Naive thymus-derived CD4-positive, alpha-beta T cell (primary cell): ENCODE measurements at regions not wholly inside any gene's neighbourhood (a gene's known extent, or its start where the extent isn't known, plus 50 kb on each side); places are given as distances from the start of the nearest gene placed in this dataset.
"Not testable (repeated sequence)": the region's sequence is repeated elsewhere in the genome, so short reads cannot be mapped to it uniquely, and the experiment has no call there.

ENCODE experiments used
- ATAC-seq: fragments of 150-1000 bp; cut with Tn5 transposase; 2 replicates; pipeline ENCODE4 v1.10.0; 2021; ENCODE audit warnings: mild to moderate bottlenecking, moderate library complexity
- CTCF ChIA-PET: fragments of 350-600 bp; sonication (Branson Sonifier 250); formaldehyde crosslinking; loops from one replicate; lab custom pipeline; 2021; ENCODE audit warnings: antibody characterized with exemption; lab: Charles Lee
- POLR2A ChIA-PET: fragments of 350-600 bp; sonication (Branson Sonifier 250); formaldehyde crosslinking; loops from one replicate; lab custom pipeline; 2021; ENCODE audit warnings: antibody characterized with exemption, inconsistent platforms; lab: Charles Lee
- DNase-seq, 9 donors: peaks; one replicate each; pipeline versions ENCODE4 v3.0.0 to v3.0.0-alpha.2; 2020 to 2022; ENCODE audit warnings: mixed read lengths in 1 of 9
- H3K27ac ChIP-seq: one replicate; pipeline ENCODE4 v1.7.0; 2013; ENCODE audit warnings: mild to moderate bottlenecking, low read depth, low read length, moderate library complexity
- H3K27me3 ChIP-seq, 2 donors: one replicate each; pipeline ENCODE4 v1.7.0; 2013; ENCODE audit warnings: low read length in 2 of 2, mild to moderate bottlenecking in 2 of 2, moderate library complexity in 2 of 2; ENCODE audit not compliant: control insufficient read depth in 2 of 2, insufficient read depth in 2 of 2
- H3K36me3 ChIP-seq, 3 experiments: 1 replicate in 2 of 3; 2 replicates in 1 of 3; pipeline ENCODE4 v1.7.0; 2013; ENCODE audit warnings: low read length in 3 of 3, mild to moderate bottlenecking in 3 of 3, moderate library complexity in 1 of 3; ENCODE audit not compliant: insufficient read depth in 3 of 3, control insufficient read depth in 2 of 3
- H3K4me1 ChIP-seq, 2 donors: one replicate each; pipeline ENCODE4 v1.7.0; 2013; ENCODE audit warnings: low read length in 2 of 2, mild to moderate bottlenecking in 2 of 2, moderate library complexity in 1 of 2; ENCODE audit not compliant: control insufficient read depth in 2 of 2, insufficient read depth in 2 of 2
- H3K4me3 ChIP-seq: 2 replicates; pipeline ENCODE4 v1.7.0; 2013; ENCODE audit warnings: mild to moderate bottlenecking, low read length
- H3K9me3 ChIP-seq, 3 experiments: 1 replicate in 2 of 3; 2 replicates in 1 of 3; pipeline ENCODE4 v1.7.0; 2013; ENCODE audit warnings: low read length in 3 of 3; ENCODE audit not compliant: control insufficient read depth in 2 of 3
- H3K27ac Mint-ChIP-seq, 9 donors: one replicate each; pipeline ENCODE4 v1.8.0; 2020 to 2022; ENCODE audit warnings: mixed read lengths in 9 of 9, mild to moderate bottlenecking in 8 of 9, moderate library complexity in 5 of 9, inconsistent platforms in 2 of 9
- H3K27me3 Mint-ChIP-seq, 5 donors: one replicate each; pipeline ENCODE4 v1.8.0; 2021 to 2022; ENCODE audit warnings: mixed read lengths in 5 of 5, mild to moderate bottlenecking in 1 of 5
- H3K36me3 Mint-ChIP-seq, 5 donors: one replicate each; pipeline ENCODE4 v1.8.0; 2020 to 2022; ENCODE audit warnings: mixed read lengths in 5 of 5, mild to moderate bottlenecking in 3 of 5, inconsistent platforms in 1 of 5
- H3K4me1 Mint-ChIP-seq, 7 donors: one replicate each; pipeline ENCODE4 v1.8.0; 2020 to 2022; ENCODE audit warnings: mixed read lengths in 7 of 7, mild to moderate bottlenecking in 3 of 7, inconsistent platforms in 1 of 7
- H3K4me3 Mint-ChIP-seq, 10 donors: one replicate each; pipeline ENCODE4 v1.8.0; 2020 to 2022; ENCODE audit warnings: mild to moderate bottlenecking in 10 of 10, mixed read lengths in 10 of 10, moderate library complexity in 6 of 10, inconsistent platforms in 2 of 10
- H3K9me3 Mint-ChIP-seq, 11 donors: one replicate each; pipeline ENCODE4 v1.8.0; 2020 to 2022; ENCODE audit warnings: mixed read lengths in 11 of 11, mild to moderate bottlenecking in 4 of 11, inconsistent platforms in 1 of 11, moderate library complexity in 1 of 11
- intact Hi-C, 2 donors: fragments of 100-400 bp; cut with micrococcal nuclease; formaldehyde crosslinking; loops; one replicate each; pipeline ENCODE4 v1.15.1; 2023

- ChIA-PET CTCF (no interaction called here), POLR2A (no interaction called here)
- Mint-ChIP-seq H3K27ac (no peak overlapping the region), H3K27me3 (peaks cover 0 to 3% (median 0%) of the 10 kb centered on the region in 5 donors), H3K9me3 (no peaks in the 10 kb centered on the region), H3K4me3 (no peak overlapping the region), H3K36me3 (no peaks in the 10 kb centered on the region), H3K4me1 (no peaks in the 10 kb centered on the region)
- no peaks in the 10 kb centered on the region for H3K9me3 ChIP-seq
- no peaks in the 10 kb centered on the region for H3K27me3 ChIP-seq
- intact Hi-C loops: no loop called here
- H3K4me1 ChIP-seq: no peaks in the 10 kb centered on the region
- H3K36me3 ChIP-seq: no peaks in the 10 kb centered on the region
- no peak overlapping the region for H3K27ac ChIP-seq
- peak; percentile 6 for ATAC-seq
- no peak for DNase-seq
- no peak overlapping the region for H3K4me3 ChIP-seq
Observed at GRCh38 chr14:105709281-105710118, 183.1 kb downstream of the TMEM121 start.

- CTCF ChIA-PET: no interaction called here
- DNase-seq: no peak
- no peak overlapping the region for H3K27ac ChIP-seq
Observed at GRCh38 chr14:105710119-105711043, 184.0 kb downstream of the TMEM121 start.

GRCh38 chr14:105711044-105711620 is 184.7 kb downstream of the TMEM121 start:
- H3K4me3 Mint-ChIP-seq: no peak overlapping the region
- Histone ChIP-seq H3K27me3 (no peaks in the 10 kb centered on the region), H3K27ac (no peak overlapping the region), H3K4me3 (no peak overlapping the region), H3K9me3 (no peaks in the 10 kb centered on the region), H3K36me3 (no peaks in the 10 kb centered on the region), H3K4me1 (no peaks in the 10 kb centered on the region)
- no peaks in the 10 kb centered on the region for H3K27me3 Mint-ChIP-seq
- DNase-seq: no peak
- ATAC-seq: no peak
- H3K36me3 Mint-ChIP-seq: no peaks in the 10 kb centered on the region
- ChIA-PET POLR2A (no interaction called here), CTCF (no interaction called here)
- intact Hi-C loops: no loop called here
- no peak overlapping the region for H3K27ac Mint-ChIP-seq
- no peaks in the 10 kb centered on the region for H3K4me1 Mint-ChIP-seq
- H3K9me3 Mint-ChIP-seq: no peaks in the 10 kb centered on the region

More at GRCh38 chr14:105710119-105711043, 184.0 kb downstream of the TMEM121 start:
- no peaks in the 10 kb centered on the region for H3K4me1 Mint-ChIP-seq
- H3K36me3 Mint-ChIP-seq: no peaks in the 10 kb centered on the region
- H3K27me3 ChIP-seq: no peaks in the 10 kb centered on the region
- H3K27ac Mint-ChIP-seq: no peak overlapping the region
- H3K9me3 ChIP-seq: no peaks in the 10 kb centered on the region
- peak; percentile 15 for ATAC-seq
- no peaks in the 10 kb centered on the region for H3K4me1 ChIP-seq
- H3K36me3 ChIP-seq: no peaks in the 10 kb centered on the region
- no peak overlapping the region for H3K4me3 Mint-ChIP-seq
- POLR2A ChIA-PET: no interaction called here
- no peaks in the 10 kb centered on the region for H3K9me3 Mint-ChIP-seq
- intact Hi-C loops: no loop called here
- H3K4me3 ChIP-seq: no peak overlapping the region
- peaks cover 0 to 3% (median 0%) of the 10 kb centered on the region in 5 donors for H3K27me3 Mint-ChIP-seq

GRCh38 chr14:105711841-105712460 is 185.6 kb downstream of the TMEM121 start:
- H3K36me3 Mint-ChIP-seq: no peaks in the 10 kb centered on the region
- ATAC-seq: no peak
- no peaks in the 10 kb centered on the region for H3K27me3 Mint-ChIP-seq
- no peak for DNase-seq
- no peaks in the 10 kb centered on the region for H3K27me3 ChIP-seq
- no peak overlapping the region for H3K27ac Mint-ChIP-seq
- intact Hi-C loops: no loop called here
- no peaks in the 10 kb centered on the region for H3K4me1 ChIP-seq
- ChIA-PET CTCF (no interaction called here), POLR2A (interaction anchor here (0.5 kb wide), 1 partner anchor 283 kb away, joined by 6 read pairs; no protein-coding TSS in a partner anchor)
- H3K4me3 ChIP-seq: no peak overlapping the region
- H3K27ac ChIP-seq: no peak overlapping the region
- H3K36me3 ChIP-seq: no peaks in the 10 kb centered on the region
- no peaks in the 10 kb centered on the region for H3K4me1 Mint-ChIP-seq
- no peaks in the 10 kb centered on the region for H3K9me3 Mint-ChIP-seq
- H3K9me3 ChIP-seq: no peaks in the 10 kb centered on the region
- no peak overlapping the region for H3K4me3 Mint-ChIP-seq

- H3K27me3 ChIP-seq, H3K4me3 ChIP-seq, H3K4me1 ChIP-seq, H3K9me3 Mint-ChIP-seq, H3K27me3 Mint-ChIP-seq, POLR2A ChIA-PET, CTCF ChIA-PET, DNase-seq, H3K4me3 Mint-ChIP-seq, H3K4me1 Mint-ChIP-seq, intact Hi-C loops, H3K36me3 Mint-ChIP-seq, H3K27ac Mint-ChIP-seq, H3K9me3 ChIP-seq, H3K27ac ChIP-seq, ATAC-seq, H3K36me3 ChIP-seq: not testable (repeated sequence)
Observed at GRCh38 chr14:105712670-105713069, 186.3 kb downstream of the TMEM121 start.

- intact Hi-C loops, H3K36me3 Mint-ChIP-seq, H3K27ac Mint-ChIP-seq, H3K27me3 Mint-ChIP-seq, DNase-seq, ATAC-seq, H3K4me1 Mint-ChIP-seq, H3K36me3 ChIP-seq, H3K9me3 Mint-ChIP-seq, H3K4me1 ChIP-seq, H3K9me3 ChIP-seq, H3K4me3 Mint-ChIP-seq, CTCF ChIA-PET, POLR2A ChIA-PET, H3K4me3 ChIP-seq, H3K27me3 ChIP-seq, H3K27ac ChIP-seq: not testable (repeated sequence)
Observed at GRCh38 chr14:105713160-105713559, 186.8 kb downstream of the TMEM121 start.
